Progenitor cell of endocrine pancreas (in vitro differentiated cells): ENCODE measurements at regions not wholly inside any gene's neighbourhood (a gene's known extent, or its start where the extent isn't known, plus 50 kb on each side); places are given as distances from the start of the nearest gene placed in this dataset.

Source experiments
- DNase-seq: peaks from one replicate; pipeline ENCODE4 v3.0.0; 2021; ENCODE audit warnings: low spot score; ENCODE audit not compliant: unreplicated experiment
- H3K27ac Mint-ChIP-seq: 2 replicates; pipeline ENCODE4 v1.8.0; 2021; ENCODE audit warnings: mild to moderate bottlenecking, moderate library complexity, mixed read lengths
- H3K27me3 Mint-ChIP-seq: 2 replicates; pipeline ENCODE4 v1.8.0; 2021; ENCODE audit warnings: mixed read lengths
- H3K36me3 Mint-ChIP-seq: 2 replicates; pipeline ENCODE4 v1.8.0; 2022; ENCODE audit warnings: mixed read lengths; ENCODE audit not compliant: insufficient read depth
- H3K4me1 Mint-ChIP-seq: 2 replicates; pipeline ENCODE4 v1.8.0; 2021; ENCODE audit warnings: low read depth, mixed read lengths
- H3K4me3 Mint-ChIP-seq: 2 replicates; pipeline ENCODE4 v1.8.0; 2021; ENCODE audit warnings: low read depth, mild to moderate bottlenecking, moderate library complexity, mixed read lengths
- H3K9me3 Mint-ChIP-seq: 2 replicates; pipeline ENCODE4 v1.8.0; 2021; ENCODE audit warnings: low read depth, mixed read lengths
- TF ChIP-seq, protein P1 (sequence below): fragments of 200-600 bp; sonication (generic); IDR thresholded peaks from one replicate; pipeline ENCODE4 v1.5.0; 2021; ENCODE audit warnings: antibody characterized with exemption, mild to moderate bottlenecking; ENCODE audit not compliant: unreplicated experiment

DNA sequence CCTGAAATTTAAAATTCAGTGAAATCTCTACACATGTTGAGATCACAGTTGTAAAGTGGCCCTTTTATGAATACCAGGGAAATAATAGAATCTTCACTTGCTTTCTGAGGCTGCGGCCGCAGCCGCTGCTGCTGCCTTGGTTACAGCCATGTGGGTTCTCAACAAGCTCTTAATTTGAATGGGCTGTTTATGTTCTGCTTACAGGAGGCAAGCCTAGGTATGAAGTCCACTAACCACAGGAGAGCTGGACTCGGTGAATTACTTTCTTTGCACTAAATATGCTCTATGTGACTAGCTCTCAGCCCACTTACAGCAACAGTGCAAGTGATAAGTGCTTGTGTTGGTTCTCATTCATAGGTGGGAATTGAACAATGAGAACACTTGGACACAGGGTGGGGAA, 410.8 kb downstream of the SFMBT2 start:
- Mint-ChIP-seq H3K36me3 (no peaks in the 10 kb centered on the region), H3K9me3 (no peaks in the 10 kb centered on the region), H3K27me3 (peaks cover 6% of the 10 kb centered on the region), H3K27ac (no peak overlapping the region), H3K4me3 (no peak overlapping the region), H3K4me1 (no peaks in the 10 kb centered on the region)
- no peak for DNase-seq
- TF ChIP-seq, protein P1, sequence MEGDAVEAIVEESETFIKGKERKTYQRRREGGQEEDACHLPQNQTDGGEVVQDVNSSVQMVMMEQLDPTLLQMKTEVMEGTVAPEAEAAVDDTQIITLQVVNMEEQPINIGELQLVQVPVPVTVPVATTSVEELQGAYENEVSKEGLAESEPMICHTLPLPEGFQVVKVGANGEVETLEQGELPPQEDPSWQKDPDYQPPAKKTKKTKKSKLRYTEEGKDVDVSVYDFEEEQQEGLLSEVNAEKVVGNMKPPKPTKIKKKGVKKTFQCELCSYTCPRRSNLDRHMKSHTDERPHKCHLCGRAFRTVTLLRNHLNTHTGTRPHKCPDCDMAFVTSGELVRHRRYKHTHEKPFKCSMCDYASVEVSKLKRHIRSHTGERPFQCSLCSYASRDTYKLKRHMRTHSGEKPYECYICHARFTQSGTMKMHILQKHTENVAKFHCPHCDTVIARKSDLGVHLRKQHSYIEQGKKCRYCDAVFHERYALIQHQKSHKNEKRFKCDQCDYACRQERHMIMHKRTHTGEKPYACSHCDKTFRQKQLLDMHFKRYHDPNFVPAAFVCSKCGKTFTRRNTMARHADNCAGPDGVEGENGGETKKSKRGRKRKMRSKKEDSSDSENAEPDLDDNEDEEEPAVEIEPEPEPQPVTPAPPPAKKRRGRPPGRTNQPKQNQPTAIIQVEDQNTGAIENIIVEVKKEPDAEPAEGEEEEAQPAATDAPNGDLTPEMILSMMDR, result no peak

DNA sequence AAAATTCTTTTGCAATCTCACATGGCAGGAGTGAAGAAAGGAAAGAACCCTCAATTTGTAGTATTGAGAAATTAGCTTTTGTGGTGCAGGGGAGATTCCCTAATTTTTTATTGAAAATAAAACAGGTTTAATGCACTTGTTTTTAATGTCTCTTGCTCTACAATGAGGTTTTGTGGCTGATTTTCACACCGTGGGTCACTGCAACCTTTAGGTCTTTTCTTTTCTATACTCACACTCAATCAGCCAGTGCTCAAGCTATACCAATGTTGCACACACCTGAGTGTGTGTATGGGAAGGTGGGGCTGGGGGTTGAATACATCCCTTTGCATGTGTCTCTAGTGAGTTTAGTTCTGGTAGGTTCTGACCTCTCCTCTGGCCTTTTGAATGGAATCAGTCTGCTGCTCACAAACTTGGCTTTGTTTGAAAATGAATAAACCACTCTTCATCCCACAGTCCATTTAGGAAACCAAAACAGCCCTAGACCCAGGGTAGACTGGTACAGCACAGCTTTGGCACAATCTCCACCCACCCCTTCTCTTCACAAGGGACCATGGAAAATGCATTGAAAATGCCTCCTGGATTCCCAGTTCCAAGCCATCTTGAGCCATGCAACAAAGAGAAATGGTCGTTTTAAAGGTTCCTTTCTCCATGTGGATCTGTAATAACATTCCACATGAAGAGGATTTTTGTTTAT, 411.5 kb downstream of the SFMBT2 start:
- H3K27ac Mint-ChIP-seq, result no peak overlapping the region
- H3K9me3 Mint-ChIP-seq, result no peaks in the 10 kb centered on the region
- DNase-seq, result no peak
- H3K4me3 Mint-ChIP-seq, result no peak overlapping the region
- no peaks in the 10 kb centered on the region for H3K36me3 Mint-ChIP-seq
- TF ChIP-seq, protein P1, result no peak
- H3K4me1 Mint-ChIP-seq, result no peaks in the 10 kb centered on the region
- peaks cover 5% of the 10 kb centered on the region for H3K27me3 Mint-ChIP-seq

DNA sequence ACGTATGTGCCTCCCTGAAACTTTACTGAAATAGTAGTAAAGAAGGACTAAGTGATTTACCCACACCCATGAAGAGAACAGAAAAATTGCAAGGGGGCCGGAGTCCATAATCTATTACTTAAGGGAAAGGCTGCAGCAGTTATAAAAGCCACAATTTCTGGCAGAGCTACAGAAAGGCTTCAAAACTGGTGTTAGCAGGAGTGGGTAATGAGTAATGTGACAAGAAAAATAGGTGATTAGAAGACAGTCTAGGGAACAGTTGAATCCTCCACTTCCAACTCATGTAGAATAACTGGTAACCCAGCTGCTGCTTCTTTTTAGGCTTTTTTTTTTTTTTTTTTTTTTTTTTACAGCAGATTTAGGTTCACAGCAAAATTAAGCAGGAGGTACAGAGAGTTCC, 413.3 kb downstream of the SFMBT2 start:
- Mint-ChIP-seq H3K27ac (no peak overlapping the region), H3K9me3 (peaks cover 4% of the 10 kb centered on the region), H3K4me3 (no peak overlapping the region), H3K27me3 (peaks cover 2% of the 10 kb centered on the region), H3K4me1 (no peaks in the 10 kb centered on the region), H3K36me3 (no peaks in the 10 kb centered on the region)
- DNase-seq, result no peak
- TF ChIP-seq, protein P1, result no peak

DNA sequence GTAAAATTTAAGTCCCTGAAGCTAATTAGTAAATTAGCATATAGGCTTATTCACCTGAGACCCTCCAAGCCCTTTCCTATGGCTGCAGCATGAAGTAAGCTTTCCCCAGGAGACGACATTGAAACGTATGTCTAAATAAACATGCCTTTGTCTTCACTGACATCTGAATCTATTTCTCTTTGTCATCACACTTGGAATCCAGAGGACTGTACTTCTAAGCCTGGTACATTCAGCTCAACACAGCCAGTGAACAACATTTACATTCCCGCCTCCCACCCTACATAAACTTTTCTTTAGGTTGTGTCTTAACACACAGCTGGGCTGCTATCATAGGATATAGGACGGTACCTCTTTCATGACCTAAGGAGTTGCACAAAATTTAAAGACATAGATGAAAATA, 414.4 kb downstream of the SFMBT2 start:
- no peak for DNase-seq

DNA sequence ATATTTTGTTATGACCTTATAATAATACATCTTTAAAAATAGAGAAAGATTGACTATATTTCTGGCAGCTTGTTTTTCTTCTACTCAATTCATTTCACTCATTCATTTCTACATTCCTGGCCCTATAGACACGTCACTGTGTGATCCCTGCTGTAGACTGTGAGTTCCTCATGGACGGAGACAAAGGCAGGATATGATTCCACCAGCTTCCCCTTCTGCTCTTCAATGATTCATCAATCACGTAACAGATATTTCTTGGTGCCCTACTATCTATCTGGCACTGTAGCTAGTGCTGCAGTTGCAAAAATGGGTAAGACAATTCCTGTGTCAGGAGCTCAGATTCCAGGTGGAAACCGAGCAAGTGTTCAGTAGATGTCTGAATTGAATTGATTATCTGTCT, 415.0 kb downstream of the SFMBT2 start:
- Mint-ChIP-seq H3K27me3 (peaks cover under 1% of the 10 kb centered on the region), H3K27ac (no peak overlapping the region), H3K4me3 (no peak overlapping the region), H3K4me1 (no peaks in the 10 kb centered on the region), H3K9me3 (peaks cover 4% of the 10 kb centered on the region), H3K36me3 (no peaks in the 10 kb centered on the region)
- no peak for DNase-seq
- TF ChIP-seq, protein P1, result no peak

More for the DNA sequence above, 414.4 kb downstream of the SFMBT2 start:
- TF ChIP-seq, protein P1, result no peak
- no peak overlapping the region for H3K27ac Mint-ChIP-seq
- H3K27me3 Mint-ChIP-seq, result peaks cover 2% of the 10 kb centered on the region
- H3K4me3 Mint-ChIP-seq, result no peak overlapping the region
- H3K9me3 Mint-ChIP-seq, result peaks cover 4% of the 10 kb centered on the region
- no peaks in the 10 kb centered on the region for H3K4me1 Mint-ChIP-seq
- no peaks in the 10 kb centered on the region for H3K36me3 Mint-ChIP-seq
